ENCODE measurements at regions not wholly inside any gene's neighbourhood (a gene's known extent, or its start where the extent isn't known, plus 50 kb on each side); places are given as distances from the start of the nearest gene placed in this dataset.
"Not testable (repeated sequence)": the region's sequence is repeated elsewhere in the genome, so short reads cannot be mapped to it uniquely, and the experiment has no call there.

GRCh38 chr20:19901226-19901625 is 115.9 kb upstream of the NAA20 start:
- no peak for DNase-seq

GRCh38 chr20:19903168-19903811 is 113.9 kb upstream of the NAA20 start:
- DNase-seq: no peak

GRCh38 chr20:19907326-19908056 is 109.7 kb upstream of the NAA20 start:
- DNase-seq: no peak

- no peak for DNase-seq
Measured at GRCh38 chr20:19908576-19908975, 108.6 kb upstream of the NAA20 start.

GRCh38 chr20:19909725-19910124 is 107.4 kb upstream of the NAA20 start:
- DNase-seq: no peak

- DNase-seq: no peak
Measured at GRCh38 chr20:19911810-19912382, 105.3 kb upstream of the NAA20 start.

GRCh38 chr20:19913349-19913748 is 103.8 kb upstream of the NAA20 start:
- DNase-seq: no peak

GRCh38 chr20:19913927-19914614 is 103.1 kb upstream of the NAA20 start:
- DNase-seq: no peak

- DNase-seq: no peak
Measured at GRCh38 chr20:19915111-19915798, 101.9 kb upstream of the NAA20 start.

- no peak for DNase-seq
Measured at GRCh38 chr20:19916531-19917485, 100.4 kb upstream of the NAA20 start.

- DNase-seq: no peak
Measured at GRCh38 chr20:19918965-19919329, 98.2 kb upstream of the NAA20 start.

GRCh38 chr20:19920381-19921138 is 96.6 kb upstream of the NAA20 start:
- no peak for DNase-seq

- no peak for DNase-seq
Measured at GRCh38 chr20:19921284-19921793, 95.8 kb upstream of the NAA20 start.

GRCh38 chr20:19921829-19922228 is 95.3 kb upstream of the NAA20 start:
- DNase-seq: not testable (repeated sequence)

GRCh38 chr20:19922716-19923115 is 94.4 kb upstream of the NAA20 start:
- no peak for DNase-seq

GRCh38 chr20:19923762-19924161 is 93.4 kb upstream of the NAA20 start:
- DNase-seq: no peak

GRCh38 chr20:19924255-19924654 is 92.9 kb upstream of the NAA20 start:
- no peak for DNase-seq

GRCh38 chr20:19926591-19926990 is 90.6 kb upstream of the NAA20 start:
- DNase-seq: no peak

- no peak for DNase-seq
Measured at GRCh38 chr20:19928328-19929011, 88.7 kb upstream of the NAA20 start.

- no peak for DNase-seq
Measured at GRCh38 chr20:19929012-19929360, 88.2 kb upstream of the NAA20 start.
